ENCODE measurements at regions not wholly inside any gene's neighbourhood (a gene's known extent, or its start where the extent isn't known, plus 50 kb on each side); places are given as distances from the start of the nearest gene placed in this dataset.

DNA sequence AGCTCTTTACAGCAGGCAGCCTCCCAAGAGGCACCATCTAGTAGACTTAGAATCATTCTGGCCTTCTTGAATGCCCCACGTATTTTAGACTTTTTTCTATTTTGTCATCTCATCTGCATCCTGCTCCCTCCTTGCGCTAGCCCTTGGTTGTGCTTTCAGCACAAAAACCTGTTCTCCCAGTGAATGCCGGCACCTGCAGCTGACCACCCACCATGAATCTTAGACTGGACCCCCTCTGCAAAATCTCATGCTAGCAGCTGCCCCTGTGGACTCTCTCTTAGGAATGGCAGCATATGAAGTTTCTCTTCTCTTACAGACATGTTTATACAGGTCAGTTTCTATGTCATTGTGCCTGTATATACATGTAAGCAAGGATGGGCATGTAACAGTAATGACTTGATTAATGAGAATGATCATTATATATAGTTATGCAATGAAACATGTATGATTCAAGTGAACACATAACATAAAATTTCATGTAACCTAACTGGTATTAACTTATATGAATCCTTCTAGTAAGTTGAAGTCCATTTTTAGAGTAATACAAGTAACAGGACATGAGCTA lies 159.8 kb downstream of the SUCLG1 start:
- TF ChIP-seq, protein P1, sequence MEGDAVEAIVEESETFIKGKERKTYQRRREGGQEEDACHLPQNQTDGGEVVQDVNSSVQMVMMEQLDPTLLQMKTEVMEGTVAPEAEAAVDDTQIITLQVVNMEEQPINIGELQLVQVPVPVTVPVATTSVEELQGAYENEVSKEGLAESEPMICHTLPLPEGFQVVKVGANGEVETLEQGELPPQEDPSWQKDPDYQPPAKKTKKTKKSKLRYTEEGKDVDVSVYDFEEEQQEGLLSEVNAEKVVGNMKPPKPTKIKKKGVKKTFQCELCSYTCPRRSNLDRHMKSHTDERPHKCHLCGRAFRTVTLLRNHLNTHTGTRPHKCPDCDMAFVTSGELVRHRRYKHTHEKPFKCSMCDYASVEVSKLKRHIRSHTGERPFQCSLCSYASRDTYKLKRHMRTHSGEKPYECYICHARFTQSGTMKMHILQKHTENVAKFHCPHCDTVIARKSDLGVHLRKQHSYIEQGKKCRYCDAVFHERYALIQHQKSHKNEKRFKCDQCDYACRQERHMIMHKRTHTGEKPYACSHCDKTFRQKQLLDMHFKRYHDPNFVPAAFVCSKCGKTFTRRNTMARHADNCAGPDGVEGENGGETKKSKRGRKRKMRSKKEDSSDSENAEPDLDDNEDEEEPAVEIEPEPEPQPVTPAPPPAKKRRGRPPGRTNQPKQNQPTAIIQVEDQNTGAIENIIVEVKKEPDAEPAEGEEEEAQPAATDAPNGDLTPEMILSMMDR (IDR thresholded peaks at IDR 0.05; ENCODE audit: low read length) = no peak
- TF ChIP-seq EZH2 (optimal IDR thresholded peaks at IDR 0.05; ENCODE audit: low read depth, low read length) = no peak
